ENCODE measurements at regions not wholly inside any gene's neighbourhood (a gene's known extent, or its start where the extent isn't known, plus 50 kb on each side); places are given as distances from the start of the nearest gene placed in this dataset.

- no peak for DNase-seq
- Histone ChIP-seq H3K4me1 (replicated peaks in 1 of 2) (no peaks in the 10 kb centered on the region), H3K36me3 (replicated peaks in 1 of 2) (no peaks in the 10 kb centered on the region), H3K27me3 (no peaks in the 10 kb centered on the region), H3K4me3 (no peak overlapping the region), H3K27ac (no peak overlapping the region), H3K9me3 (replicated peaks in 1 of 3) (no peaks in the 10 kb centered on the region)
- TF ChIP-seq, protein P1, sequence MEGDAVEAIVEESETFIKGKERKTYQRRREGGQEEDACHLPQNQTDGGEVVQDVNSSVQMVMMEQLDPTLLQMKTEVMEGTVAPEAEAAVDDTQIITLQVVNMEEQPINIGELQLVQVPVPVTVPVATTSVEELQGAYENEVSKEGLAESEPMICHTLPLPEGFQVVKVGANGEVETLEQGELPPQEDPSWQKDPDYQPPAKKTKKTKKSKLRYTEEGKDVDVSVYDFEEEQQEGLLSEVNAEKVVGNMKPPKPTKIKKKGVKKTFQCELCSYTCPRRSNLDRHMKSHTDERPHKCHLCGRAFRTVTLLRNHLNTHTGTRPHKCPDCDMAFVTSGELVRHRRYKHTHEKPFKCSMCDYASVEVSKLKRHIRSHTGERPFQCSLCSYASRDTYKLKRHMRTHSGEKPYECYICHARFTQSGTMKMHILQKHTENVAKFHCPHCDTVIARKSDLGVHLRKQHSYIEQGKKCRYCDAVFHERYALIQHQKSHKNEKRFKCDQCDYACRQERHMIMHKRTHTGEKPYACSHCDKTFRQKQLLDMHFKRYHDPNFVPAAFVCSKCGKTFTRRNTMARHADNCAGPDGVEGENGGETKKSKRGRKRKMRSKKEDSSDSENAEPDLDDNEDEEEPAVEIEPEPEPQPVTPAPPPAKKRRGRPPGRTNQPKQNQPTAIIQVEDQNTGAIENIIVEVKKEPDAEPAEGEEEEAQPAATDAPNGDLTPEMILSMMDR (IDR thresholded peaks at IDR 0.05), result no peak
- no peak for TF ChIP-seq POLR2A (IDR thresholded peaks at IDR 0.05)
- intact Hi-C loops (cut with DNase I), result no loop called here
- 58 to 92% (median 80%) methylated on average over 1 of the region's 1 CpG for WGBS, 4 donors
These were observed 347.1 kb downstream of the GBA3 start for GRCh38 chr4:23039818-23040217.

DNA sequence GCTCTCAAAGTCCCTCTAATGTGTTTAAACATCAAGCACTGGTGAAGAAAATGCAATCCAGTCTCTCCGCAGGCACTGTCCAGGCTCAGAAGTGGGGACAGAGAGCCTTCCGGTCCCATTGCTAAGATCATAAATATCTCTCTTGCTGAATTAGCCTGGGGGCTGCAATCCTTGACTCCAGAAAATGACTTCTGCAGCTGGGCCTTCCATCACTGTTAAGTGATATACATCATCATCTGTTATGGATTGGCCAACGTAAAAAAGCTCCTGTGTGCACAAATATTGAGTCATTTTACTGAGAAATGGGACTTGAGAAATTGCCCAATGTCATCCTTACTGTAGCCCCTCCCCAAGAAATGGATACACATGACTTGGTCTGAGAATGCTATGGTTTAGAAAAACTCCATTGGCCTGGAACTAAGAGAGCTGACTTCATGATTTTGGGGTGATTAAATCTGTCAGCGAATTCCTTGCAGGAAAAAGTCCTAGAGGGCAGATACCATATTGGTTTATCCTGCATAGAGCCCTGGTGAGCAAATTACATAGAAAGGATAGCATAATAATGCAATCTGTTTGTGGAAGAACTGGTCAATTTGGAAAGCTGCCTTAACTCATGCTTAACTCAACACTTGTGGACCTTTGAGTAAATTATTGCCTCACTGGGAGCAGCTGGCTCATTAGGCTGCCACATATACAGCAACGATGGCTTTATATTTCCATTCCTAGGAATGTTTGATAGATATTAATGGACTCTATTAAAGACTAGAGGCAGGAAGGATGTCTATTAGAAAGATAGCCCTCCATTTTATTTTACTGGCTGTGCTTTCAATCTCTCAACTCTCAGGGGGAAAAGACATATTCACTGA lies 346.1 kb downstream of the GBA3 start:
- intact Hi-C loops (cut with DNase I), result no loop called here
- H3K4me1 ChIP-seq (replicated peaks in 1 of 2), result no peaks in the 10 kb centered on the region
- no peak overlapping the region for H3K4me3 ChIP-seq
- no peaks in the 10 kb centered on the region for H3K27me3 ChIP-seq
- no peaks in the 10 kb centered on the region for H3K36me3 ChIP-seq (replicated peaks in 1 of 2)
- no peak for DNase-seq
- no peak for TF ChIP-seq POLR2A (IDR thresholded peaks at IDR 0.05)
- TF ChIP-seq, protein P1 (IDR thresholded peaks at IDR 0.05), result no peak
- 50 to 67% (median 64%) methylated on average over 5 of the region's 5 CpGs for WGBS, 4 donors
- H3K27ac ChIP-seq, result no peak overlapping the region
- no peaks in the 10 kb centered on the region for H3K9me3 ChIP-seq (replicated peaks in 1 of 3)

- H3K9me3 ChIP-seq (replicated peaks in 1 of 3), result no peaks in the 10 kb centered on the region
- no peak overlapping the region for H3K4me3 ChIP-seq
- intact Hi-C loops (cut with DNase I), result no loop called here
- DNase-seq, result no peak
- no peak overlapping the region for H3K27ac ChIP-seq
- no peaks in the 10 kb centered on the region for H3K36me3 ChIP-seq (replicated peaks in 1 of 2)
- 71 to 82% (median 78%) methylated on average over 10 of the region's 10 CpGs for WGBS, 4 donors
- H3K27me3 ChIP-seq, result no peaks in the 10 kb centered on the region
- no peak for TF ChIP-seq POLR2A (IDR thresholded peaks at IDR 0.05)
- TF ChIP-seq, protein P1 (IDR thresholded peaks at IDR 0.05), result no peak
- H3K4me1 ChIP-seq (replicated peaks in 1 of 2), result no peaks in the 10 kb centered on the region
These were observed 344.3 kb downstream of the GBA3 start for GRCh38 chr4:23036921-23037495.

DNA sequence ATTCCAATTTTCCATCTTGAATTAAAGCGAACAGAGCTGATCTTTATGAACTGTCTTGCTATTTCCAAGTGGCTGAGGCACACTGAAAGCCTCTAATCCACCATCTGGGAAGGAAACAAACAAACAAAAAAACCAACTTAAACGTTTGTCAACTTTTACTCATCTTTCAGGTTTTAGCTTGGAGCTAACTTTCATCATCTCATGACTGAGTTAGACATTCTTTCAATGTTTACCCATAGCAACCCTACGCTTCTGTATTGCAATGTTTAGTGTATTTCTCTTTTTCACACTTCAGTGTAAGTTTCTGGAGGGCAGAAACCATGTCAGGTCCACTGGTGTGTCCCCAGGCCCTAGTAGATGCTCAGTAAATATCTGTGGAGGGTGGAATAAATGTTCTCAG lies 343.8 kb downstream of the GBA3 start:
- Histone ChIP-seq H3K9me3 (replicated peaks in 1 of 3) (no peaks in the 10 kb centered on the region), H3K36me3 (replicated peaks in 1 of 2) (no peaks in the 10 kb centered on the region), H3K4me1 (replicated peaks in 1 of 2) (no peaks in the 10 kb centered on the region), H3K27me3 (no peaks in the 10 kb centered on the region), H3K4me3 (no peak overlapping the region), H3K27ac (no peak overlapping the region)
- no peak for DNase-seq
- 58 to 65% (median 62%) methylated on average over 3 of the region's 3 CpGs for WGBS, 4 donors
- intact Hi-C loops (cut with DNase I), result no loop called here
- no peak for TF ChIP-seq POLR2A (IDR thresholded peaks at IDR 0.05)
- TF ChIP-seq, protein P1 (IDR thresholded peaks at IDR 0.05), result no peak
